ENCODE measurements at regions not wholly inside any gene's neighbourhood (a gene's known extent, or its start where the extent isn't known, plus 50 kb on each side); places are given as distances from the start of the nearest gene placed in this dataset.

DNA sequence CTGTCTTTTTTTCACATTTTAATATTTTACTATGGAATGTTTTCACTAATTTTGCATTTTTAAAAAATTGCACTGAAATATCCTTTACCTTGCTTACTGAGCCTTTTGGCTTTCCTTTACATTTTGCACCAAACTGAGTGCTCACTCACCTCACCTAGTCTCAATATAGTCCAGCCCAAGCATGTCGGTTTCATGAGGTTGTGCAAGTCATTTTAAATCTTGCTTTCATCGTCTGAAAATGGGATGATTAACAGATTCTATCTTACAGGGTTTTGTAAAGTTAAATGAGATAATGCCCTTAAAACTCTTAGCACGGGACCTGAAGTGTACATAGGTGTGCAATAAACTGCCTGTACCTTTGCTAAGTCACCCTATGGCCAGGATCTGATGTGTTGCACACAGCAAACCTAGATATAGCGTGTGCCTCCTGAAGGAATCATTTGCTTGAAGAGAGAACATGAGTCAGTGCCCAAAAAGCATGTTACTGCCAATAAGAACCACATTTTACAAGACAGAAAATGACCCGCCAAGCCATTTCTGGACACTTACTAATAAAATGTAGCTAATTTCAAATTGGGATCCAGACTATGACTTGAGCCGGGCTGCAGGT lies 199.8 kb downstream of the JCAD start:
- TF ChIP-seq, protein P1, sequence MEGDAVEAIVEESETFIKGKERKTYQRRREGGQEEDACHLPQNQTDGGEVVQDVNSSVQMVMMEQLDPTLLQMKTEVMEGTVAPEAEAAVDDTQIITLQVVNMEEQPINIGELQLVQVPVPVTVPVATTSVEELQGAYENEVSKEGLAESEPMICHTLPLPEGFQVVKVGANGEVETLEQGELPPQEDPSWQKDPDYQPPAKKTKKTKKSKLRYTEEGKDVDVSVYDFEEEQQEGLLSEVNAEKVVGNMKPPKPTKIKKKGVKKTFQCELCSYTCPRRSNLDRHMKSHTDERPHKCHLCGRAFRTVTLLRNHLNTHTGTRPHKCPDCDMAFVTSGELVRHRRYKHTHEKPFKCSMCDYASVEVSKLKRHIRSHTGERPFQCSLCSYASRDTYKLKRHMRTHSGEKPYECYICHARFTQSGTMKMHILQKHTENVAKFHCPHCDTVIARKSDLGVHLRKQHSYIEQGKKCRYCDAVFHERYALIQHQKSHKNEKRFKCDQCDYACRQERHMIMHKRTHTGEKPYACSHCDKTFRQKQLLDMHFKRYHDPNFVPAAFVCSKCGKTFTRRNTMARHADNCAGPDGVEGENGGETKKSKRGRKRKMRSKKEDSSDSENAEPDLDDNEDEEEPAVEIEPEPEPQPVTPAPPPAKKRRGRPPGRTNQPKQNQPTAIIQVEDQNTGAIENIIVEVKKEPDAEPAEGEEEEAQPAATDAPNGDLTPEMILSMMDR (IDR thresholded peaks at IDR 0.05; ENCODE audit: insufficient read depth, low read length, severe bottlenecking) = no peak
- H3K4me3 ChIP-seq (ENCODE audit: low read depth, low read length) = no peak overlapping the region

DNA sequence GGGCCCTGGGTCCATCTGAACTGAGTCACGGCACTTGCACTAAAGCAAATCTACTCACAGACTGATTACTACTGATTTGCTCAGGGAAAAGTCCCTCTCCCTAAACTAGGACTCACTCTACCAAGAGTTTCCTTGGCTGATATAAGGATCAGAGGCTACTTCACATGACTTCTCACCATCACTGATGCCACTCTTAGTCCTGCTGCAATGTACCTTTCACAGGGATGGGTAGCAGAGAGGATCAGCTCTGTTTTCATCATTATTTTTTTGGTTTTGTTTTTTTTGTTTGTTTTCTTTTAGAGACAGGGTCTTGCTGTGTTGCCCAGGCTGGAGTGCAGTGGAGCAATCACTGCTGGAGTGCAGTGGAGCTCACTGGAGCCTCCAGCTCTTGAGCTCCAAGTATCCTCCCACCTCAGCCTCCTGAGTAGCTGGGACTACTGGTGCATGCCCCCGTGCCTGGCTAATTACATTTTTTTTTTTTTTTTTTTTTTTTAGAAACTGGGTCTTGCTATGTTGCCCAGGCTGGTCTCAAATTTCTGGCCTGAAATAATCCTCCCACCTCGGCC lies 200.6 kb downstream of the JCAD start:
- Histone ChIP-seq H3K27me3 (ENCODE audit: control insufficient read depth, insufficient read depth, low read length) (no peaks in the 10 kb centered on the region), H3K36me3 (ENCODE audit: control insufficient read depth, insufficient read depth, low read length) (no peaks in the 10 kb centered on the region), H3K4me3 (ENCODE audit: low read depth, low read length) (no peak overlapping the region)
- TF ChIP-seq, protein P1 (IDR thresholded peaks at IDR 0.05; ENCODE audit: insufficient read depth, low read length, severe bottlenecking) = no peak
- DNase-seq (ENCODE audit: low read depth) (no peak), FAIRE-seq (no peak)

More for the DNA sequence above, 199.8 kb downstream of the JCAD start:
- DNase-seq (ENCODE audit: low read depth) (peak; percentile 40), FAIRE-seq (no peak)
- no peaks in the 10 kb centered on the region for H3K36me3 ChIP-seq (ENCODE audit: control insufficient read depth, insufficient read depth, low read length)
- H3K27me3 ChIP-seq (ENCODE audit: control insufficient read depth, insufficient read depth, low read length) = no peaks in the 10 kb centered on the region

DNA sequence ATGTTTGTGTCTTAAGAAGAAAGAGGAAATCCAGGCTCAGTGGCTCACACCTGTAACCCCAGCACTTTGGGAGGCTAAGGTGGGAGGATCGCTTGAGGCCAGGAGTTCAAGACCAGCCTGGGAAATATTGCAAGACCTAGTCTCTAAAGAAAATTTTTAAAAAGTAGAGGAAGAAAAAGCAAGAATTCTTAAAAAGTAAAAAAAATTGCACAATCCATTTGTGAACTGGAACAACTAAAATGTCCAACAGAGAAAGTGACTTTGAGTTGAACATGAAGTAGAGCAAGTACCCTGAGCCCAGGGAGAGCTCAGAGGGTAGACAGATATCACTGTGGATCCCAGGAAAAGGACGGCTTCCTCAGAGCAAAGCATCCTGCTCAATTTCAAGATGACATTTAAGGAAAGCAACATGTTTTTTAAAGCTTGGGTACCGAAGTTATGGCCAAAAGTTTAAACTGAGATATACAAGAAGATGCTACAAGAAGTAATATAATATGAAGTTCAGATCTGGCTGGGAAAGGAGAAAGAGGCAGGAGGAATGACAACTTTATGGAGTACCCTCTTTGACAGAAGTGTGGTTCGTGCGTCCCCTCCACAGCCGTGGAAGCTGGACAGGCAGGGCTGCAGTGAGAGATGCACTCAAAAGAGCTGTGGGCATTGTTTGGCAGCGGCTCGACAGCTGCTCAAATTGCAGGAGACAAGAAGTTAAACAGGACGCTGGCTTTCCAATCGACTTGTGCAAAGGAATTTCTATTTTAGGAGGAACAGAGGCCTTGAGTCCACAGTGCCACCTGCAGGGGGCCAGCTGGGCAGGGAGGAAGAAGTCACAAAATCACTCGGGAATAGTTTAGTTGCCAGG lies 201.3 kb downstream of the JCAD start:
- no peak for FAIRE-seq
- TF ChIP-seq, protein P1 (IDR thresholded peaks at IDR 0.05; ENCODE audit: insufficient read depth, low read length, severe bottlenecking) = peak; percentile 82
- no peaks in the 10 kb centered on the region for H3K27me3 ChIP-seq (ENCODE audit: control insufficient read depth, insufficient read depth, low read length)
- H3K36me3 ChIP-seq (ENCODE audit: control insufficient read depth, insufficient read depth, low read length) = no peaks in the 10 kb centered on the region
- peak; percentile 69 for DNase-seq (ENCODE audit: low read depth)
- H3K4me3 ChIP-seq (ENCODE audit: low read depth, low read length) = no peak overlapping the region

DNA sequence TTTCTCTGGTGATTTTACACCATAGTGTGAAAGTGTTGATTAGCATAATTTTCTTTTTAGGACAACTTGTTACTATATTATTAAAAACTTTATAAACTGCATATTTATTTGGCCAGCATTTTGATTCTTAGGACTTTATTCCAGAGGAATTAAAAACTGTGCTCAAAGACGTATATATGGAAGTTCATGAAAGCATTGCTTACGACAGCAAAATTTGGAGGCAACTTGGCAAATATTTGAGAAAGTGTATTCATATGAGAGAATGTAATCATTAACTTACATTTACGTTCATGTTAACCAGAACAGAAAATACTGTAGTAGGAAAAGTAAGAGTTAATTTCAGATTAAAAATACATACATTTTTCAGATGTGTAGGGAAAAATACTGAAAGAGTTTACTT lies 203.1 kb downstream of the JCAD start:
- H3K4me3 ChIP-seq (ENCODE audit: low read depth, low read length) = no peak overlapping the region
- no peak for FAIRE-seq
- no peaks in the 10 kb centered on the region for H3K36me3 ChIP-seq (ENCODE audit: control insufficient read depth, insufficient read depth, low read length)
- TF ChIP-seq, protein P1 (IDR thresholded peaks at IDR 0.05; ENCODE audit: insufficient read depth, low read length, severe bottlenecking) = no peak
- no peaks in the 10 kb centered on the region for H3K27me3 ChIP-seq (ENCODE audit: control insufficient read depth, insufficient read depth, low read length)
- DNase-seq (ENCODE audit: low read depth) = no peak

DNA sequence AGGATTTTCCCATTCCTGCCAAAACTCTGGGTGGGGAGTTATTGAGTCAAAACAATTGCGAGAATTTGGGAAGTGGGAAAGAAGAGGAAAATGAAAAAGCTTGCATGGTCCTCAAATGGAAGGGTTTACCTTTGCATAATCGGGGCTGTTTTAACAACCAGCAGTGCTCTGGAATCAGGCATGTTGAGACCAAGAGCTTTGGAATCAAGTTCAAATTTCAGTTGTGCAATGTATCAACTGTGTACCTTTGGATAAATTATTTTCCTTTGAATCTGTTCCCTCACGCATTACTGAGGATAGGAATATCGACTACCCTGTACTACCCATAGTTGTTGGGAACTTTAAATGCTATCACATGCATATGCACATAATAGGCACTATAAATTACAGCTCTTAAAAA lies 205.5 kb downstream of the JCAD start:
- H3K27me3 ChIP-seq (ENCODE audit: control insufficient read depth, insufficient read depth, low read length) = no peaks in the 10 kb centered on the region
- no peaks in the 10 kb centered on the region for H3K36me3 ChIP-seq (ENCODE audit: control insufficient read depth, insufficient read depth, low read length)
- DNase-seq (ENCODE audit: low read depth) (peak; percentile 43), FAIRE-seq (no peak)
- TF ChIP-seq, protein P1 (IDR thresholded peaks at IDR 0.05; ENCODE audit: insufficient read depth, low read length, severe bottlenecking) = no peak
- no peak overlapping the region for H3K4me3 ChIP-seq (ENCODE audit: low read depth, low read length)
